Hepatic stellate cell (primary cell): ENCODE measurements at regions not wholly inside any gene's neighbourhood (a gene's known extent, or its start where the extent isn't known, plus 50 kb on each side); places are given as distances from the start of the nearest gene placed in this dataset.

Experiments used
- DNase-seq: peaks from one replicate; pipeline ENCODE4 v3.0.0; 2011; ENCODE audit warnings: low spot score

DNA sequence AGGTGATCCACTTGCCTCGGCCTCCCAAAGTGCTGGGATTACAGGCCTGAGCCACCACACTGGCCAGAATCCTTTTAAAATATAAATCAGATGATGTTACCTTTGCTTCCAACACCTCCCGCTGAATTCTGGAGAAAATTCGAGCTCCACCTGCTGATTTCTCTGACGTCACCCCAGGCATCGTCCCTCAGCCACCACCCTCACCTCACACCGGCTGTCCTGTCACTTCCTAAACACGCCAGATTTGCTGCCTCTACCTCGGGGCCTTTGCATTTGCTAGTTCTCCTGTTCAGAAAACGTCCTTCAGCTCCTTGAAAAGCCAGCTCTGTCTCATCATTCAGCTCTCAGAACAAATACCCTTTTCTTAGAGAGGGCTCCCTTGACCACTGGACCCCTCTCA is 57.9 kb downstream of the FBXO2 start:
- no peak for DNase-seq

DNA sequence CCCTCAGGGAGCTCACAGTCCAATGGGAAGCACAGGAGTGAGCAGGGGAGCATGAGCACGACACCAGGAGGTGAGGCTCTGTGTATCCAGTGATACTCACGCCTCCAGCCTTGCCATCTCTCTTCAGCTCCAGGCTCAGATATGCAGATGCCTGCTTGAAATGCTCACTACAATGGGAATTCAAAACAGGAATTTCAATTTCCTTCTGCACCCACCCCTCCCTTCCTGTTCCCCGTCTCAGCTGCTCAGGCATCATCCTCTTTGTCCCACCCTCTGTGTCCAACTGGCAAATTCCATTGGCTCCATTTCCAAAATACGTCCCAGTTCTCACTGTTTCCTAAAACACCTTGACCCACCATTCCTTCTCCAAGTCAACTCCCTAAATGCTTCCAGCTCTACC is 58.9 kb downstream of the FBXO2 start:
- DNase-seq, result no peak

DNA sequence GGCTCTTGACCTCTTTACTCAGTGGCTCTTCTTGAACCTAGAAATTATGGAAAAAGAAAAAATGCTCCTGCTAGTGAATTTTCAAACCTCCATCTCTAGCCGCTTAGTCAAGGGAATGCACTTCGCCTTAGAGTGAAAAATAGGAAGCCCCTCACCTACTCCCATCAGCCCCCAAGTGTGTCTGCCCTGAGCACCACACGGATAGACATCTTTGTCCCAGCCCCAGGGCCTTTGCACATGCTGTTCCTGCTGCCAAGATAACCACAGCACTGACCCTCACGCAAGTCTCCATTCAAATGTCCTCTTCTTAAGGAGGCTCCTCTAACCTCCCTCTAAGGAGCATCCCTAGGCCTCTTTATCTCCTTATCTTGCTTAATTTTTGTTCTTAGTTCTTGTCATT is 59.6 kb downstream of the FBXO2 start:
- no peak for DNase-seq

DNA sequence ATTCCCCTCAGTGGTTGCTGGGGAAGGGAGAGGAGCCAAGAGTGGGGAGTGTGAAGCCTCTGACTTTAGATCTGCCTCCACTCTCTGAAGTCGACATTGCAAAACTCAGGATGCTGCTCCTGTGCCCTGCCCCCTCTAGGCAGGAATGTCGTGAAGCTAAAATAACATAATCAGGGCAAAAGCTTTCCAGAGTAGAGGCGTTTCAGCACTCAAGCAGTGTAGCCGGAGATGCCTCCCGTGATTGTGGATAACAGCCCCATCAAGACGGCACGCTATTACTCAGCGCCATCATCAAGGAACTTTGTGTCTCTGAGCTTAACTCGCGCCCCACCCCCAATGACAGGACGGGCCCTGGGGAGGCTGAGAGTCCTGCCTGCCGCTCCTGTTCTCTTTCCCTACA is 60.0 kb downstream of the FBXO2 start:
- DNase-seq, result peak; percentile 54

DNA sequence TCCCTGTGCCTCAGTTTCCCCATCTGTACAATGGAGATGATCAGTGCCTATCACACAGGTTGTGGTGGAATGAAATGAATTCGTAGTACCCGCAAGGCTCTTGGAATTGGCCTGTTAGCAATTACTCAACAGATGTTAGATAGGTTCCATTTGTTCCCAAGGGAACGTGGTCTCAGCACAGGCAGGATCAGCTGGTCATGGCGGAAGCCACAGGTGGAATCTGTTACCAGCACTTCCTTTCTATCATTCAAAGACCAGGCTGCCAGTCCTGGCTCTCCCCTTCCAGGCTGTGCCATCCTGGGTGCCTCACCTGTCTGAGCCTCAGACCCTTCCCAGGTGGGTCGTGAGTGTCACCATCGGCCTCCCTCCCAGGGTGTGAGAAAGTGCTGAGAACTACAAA is 61.5 kb downstream of the FBXO2 start:
- no peak for DNase-seq

DNA sequence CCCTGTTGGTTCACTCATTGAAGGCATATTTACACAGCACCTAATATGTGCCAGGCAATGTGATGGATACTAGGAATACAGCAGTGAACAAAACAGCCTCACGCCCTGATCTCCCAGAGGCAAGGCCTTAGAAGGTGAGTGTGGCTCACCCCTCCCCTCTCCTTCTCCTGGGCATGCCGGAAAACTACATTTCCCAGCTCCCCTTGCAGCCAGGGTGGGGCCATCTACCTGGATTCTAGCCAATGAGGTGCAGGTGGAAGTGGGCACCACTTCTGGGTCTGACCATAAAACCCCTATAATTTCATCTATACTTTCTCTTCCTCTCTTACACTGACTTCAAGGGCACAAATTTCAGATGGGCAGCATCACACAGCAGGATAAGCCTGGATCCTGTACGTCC is 63.8 kb downstream of the FBXO2 start:
- no peak for DNase-seq
